ENCODE measurements at regions not wholly inside any gene's neighbourhood (a gene's known extent, or its start where the extent isn't known, plus 50 kb on each side); places are given as distances from the start of the nearest gene placed in this dataset.

DNA sequence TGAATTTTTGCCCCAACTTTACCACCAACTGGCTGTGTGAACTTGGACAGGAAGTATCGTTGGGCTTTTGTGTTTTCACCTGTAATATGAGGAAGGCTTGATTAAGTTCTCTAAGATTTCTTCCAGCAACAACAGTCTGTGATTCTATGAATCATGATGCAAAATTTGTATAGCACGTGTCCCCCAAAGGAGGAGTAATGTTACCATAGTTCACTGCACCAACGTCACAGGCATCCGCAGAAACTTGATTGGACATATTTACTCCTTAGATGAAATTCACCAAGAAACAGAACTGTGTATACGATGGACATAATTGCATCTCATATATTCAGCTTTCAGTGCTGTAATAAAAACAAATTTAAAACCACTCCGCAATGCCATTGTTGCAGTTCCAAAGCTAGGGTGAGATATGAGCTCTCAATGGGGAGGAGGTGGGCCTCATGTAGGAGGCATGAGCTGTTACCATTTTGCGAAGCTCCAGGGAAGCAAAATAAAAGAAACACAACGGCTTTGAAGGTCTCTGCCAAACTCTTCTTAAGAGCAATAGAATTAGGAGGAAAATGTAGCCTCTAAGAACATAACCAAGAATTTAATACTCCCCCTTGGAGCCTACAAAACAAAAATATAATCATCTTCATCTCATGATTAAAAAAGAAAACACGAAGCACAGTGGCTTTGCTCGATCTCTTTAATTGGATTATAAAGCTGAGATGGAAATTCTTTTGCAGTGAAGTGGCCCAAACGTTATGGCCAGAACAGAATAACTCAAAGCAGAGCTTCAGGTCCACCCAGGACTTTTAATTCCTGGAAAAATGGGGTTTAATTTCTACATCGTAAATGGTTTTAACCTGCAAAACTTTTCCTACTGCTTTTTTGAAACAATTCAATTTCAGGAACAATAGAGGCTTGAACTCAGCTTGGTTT, 80.7 kb downstream of the CHST2 start:
- H3K27ac Mint-ChIP-seq, result no peak overlapping the region
- CTCF ChIA-PET, result no interaction called here

DNA sequence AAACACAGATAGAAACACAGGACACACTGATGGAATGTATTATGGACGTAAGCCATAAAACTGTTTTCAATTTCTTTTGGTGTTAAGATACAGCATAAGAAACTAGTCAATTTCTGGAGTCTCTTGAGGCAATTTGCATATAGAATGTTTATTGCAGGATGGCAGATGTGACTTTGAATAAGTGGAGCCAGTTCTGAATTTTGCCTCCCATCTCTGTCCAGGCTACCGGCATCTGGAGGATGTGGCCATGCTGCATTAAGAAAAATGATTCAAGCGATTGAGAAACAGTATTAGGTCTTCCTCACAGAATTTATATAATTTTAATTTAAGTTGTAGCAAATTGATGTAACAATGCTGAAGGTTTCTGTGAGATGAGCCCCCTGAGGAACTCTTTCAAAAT, 81.5 kb downstream of the CHST2 start:
- ChIA-PET CTCF (no interaction called here), POLR2A (no interaction called here)
- DNase-seq (no peak), ATAC-seq (ENCODE audit: low read depth) (no peak)
- no peaks in the 10 kb centered on the region for H3K79me2 ChIP-seq (ENCODE audit: control insufficient read depth, insufficient read depth, low read length)
- no peaks in the 10 kb centered on the region for H3K4me1 Mint-ChIP-seq
- peaks cover 0 to 3% (median 0%) of the 10 kb centered on the region in 3 donors for H3K9me3 ChIP-seq (ENCODE audit: control extremely low read depth in 1 of 3, control insufficient read depth in 2 of 3, insufficient read depth in 1 of 3, low read length in 2 of 3)
- no peak overlapping the region for H3K4me3 ChIP-seq (ENCODE audit: control extremely low read depth in 1 of 5, extremely low read depth in 1 of 5, insufficient read depth in 1 of 5, low read depth in 2 of 5, low read length in 4 of 5)
- H3K27ac Mint-ChIP-seq, result no peak overlapping the region
- no peak for TF ChIP-seq EZH2 (IDR thresholded peaks at IDR 0.05; ENCODE audit: borderline replicate concordance, insufficient read depth, low read depth, low read length, poor library complexity, severe bottlenecking)
- TF ChIP-seq, protein P1, sequence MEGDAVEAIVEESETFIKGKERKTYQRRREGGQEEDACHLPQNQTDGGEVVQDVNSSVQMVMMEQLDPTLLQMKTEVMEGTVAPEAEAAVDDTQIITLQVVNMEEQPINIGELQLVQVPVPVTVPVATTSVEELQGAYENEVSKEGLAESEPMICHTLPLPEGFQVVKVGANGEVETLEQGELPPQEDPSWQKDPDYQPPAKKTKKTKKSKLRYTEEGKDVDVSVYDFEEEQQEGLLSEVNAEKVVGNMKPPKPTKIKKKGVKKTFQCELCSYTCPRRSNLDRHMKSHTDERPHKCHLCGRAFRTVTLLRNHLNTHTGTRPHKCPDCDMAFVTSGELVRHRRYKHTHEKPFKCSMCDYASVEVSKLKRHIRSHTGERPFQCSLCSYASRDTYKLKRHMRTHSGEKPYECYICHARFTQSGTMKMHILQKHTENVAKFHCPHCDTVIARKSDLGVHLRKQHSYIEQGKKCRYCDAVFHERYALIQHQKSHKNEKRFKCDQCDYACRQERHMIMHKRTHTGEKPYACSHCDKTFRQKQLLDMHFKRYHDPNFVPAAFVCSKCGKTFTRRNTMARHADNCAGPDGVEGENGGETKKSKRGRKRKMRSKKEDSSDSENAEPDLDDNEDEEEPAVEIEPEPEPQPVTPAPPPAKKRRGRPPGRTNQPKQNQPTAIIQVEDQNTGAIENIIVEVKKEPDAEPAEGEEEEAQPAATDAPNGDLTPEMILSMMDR (IDR thresholded peaks at IDR 0.05), result no peak
- WGBS (ENCODE audit: insufficient coverage), result no CpG with 5 or more reads among the region's 3 CpGs
- peaks cover 4% of the 10 kb centered on the region for H3K27me3 Mint-ChIP-seq
- H3K36me3 ChIP-seq (replicated peaks in 1 of 2; ENCODE audit: control extremely low read depth in 1 of 2, control insufficient read depth in 1 of 2, extremely low read depth in 1 of 2, insufficient read depth in 2 of 2, low read length in 1 of 2), result no peaks in the 10 kb centered on the region
- peaks cover 4% of the 10 kb centered on the region for H3K9me3 Mint-ChIP-seq (ENCODE audit: insufficient read depth)
- H3K27me3 ChIP-seq (replicated peaks in 1 of 4; ENCODE audit: control extremely low read depth in 1 of 4, control insufficient read depth in 3 of 4, insufficient read depth in 4 of 4, low read length in 3 of 4), result no peaks in the 10 kb centered on the region
- H4K20me1 ChIP-seq (ENCODE audit: control insufficient read depth, insufficient read depth, low read length, poor library complexity, severe bottlenecking), result no peaks in the 10 kb centered on the region
- no peak overlapping the region for H3K9ac ChIP-seq (ENCODE audit: low read length)
- H3K4me2 ChIP-seq (replicated peaks; ENCODE audit: low read depth, low read length, poor library complexity, severe bottlenecking), result no peak overlapping the region
- H2AFZ ChIP-seq (ENCODE audit: insufficient read depth, low read depth, low read length, poor library complexity, severe bottlenecking), result no peak overlapping the region
- no peak overlapping the region for H3K27ac ChIP-seq (ENCODE audit: low read length in 2 of 2)
- H3K4me3 Mint-ChIP-seq, result no peak overlapping the region
- intact Hi-C loops (cut with micrococcal nuclease), result no loop called here
- H3K4me1 ChIP-seq (ENCODE audit: control insufficient read depth in 2 of 2, insufficient read depth in 2 of 2, low read length in 2 of 2), result no peaks in the 10 kb centered on the region

More for the DNA sequence above, 80.7 kb downstream of the CHST2 start:
- Histone ChIP-seq H3K4me3 (ENCODE audit: control extremely low read depth in 1 of 5, extremely low read depth in 1 of 5, insufficient read depth in 1 of 5, low read depth in 2 of 5, low read length in 4 of 5) (no peak overlapping the region), H3K79me2 (ENCODE audit: control insufficient read depth, insufficient read depth, low read length) (no peaks in the 10 kb centered on the region), H3K36me3 (replicated peaks in 1 of 2; ENCODE audit: control extremely low read depth in 1 of 2, control insufficient read depth in 1 of 2, extremely low read depth in 1 of 2, insufficient read depth in 2 of 2, low read length in 1 of 2) (no peaks in the 10 kb centered on the region), H3K4me2 (replicated peaks; ENCODE audit: low read depth, low read length, poor library complexity, severe bottlenecking) (no peak overlapping the region), H3K9me3 (ENCODE audit: control extremely low read depth in 1 of 3, control insufficient read depth in 2 of 3, insufficient read depth in 1 of 3, low read length in 2 of 3) (peaks cover 0 to under 1% (median 0%) of the 10 kb centered on the region in 3 donors), H4K20me1 (ENCODE audit: control insufficient read depth, insufficient read depth, low read length, poor library complexity, severe bottlenecking) (no peaks in the 10 kb centered on the region), H3K27me3 (replicated peaks in 1 of 4; ENCODE audit: control extremely low read depth in 1 of 4, control insufficient read depth in 3 of 4, insufficient read depth in 4 of 4, low read length in 3 of 4) (no peaks in the 10 kb centered on the region), H2AFZ (ENCODE audit: insufficient read depth, low read depth, low read length, poor library complexity, severe bottlenecking) (no peak overlapping the region), H3K9ac (ENCODE audit: low read length) (no peak overlapping the region), H3K4me1 (ENCODE audit: control insufficient read depth in 2 of 2, insufficient read depth in 2 of 2, low read length in 2 of 2) (no peaks in the 10 kb centered on the region), H3K27ac (ENCODE audit: low read length in 2 of 2) (no peak overlapping the region)
- intact Hi-C loops (cut with micrococcal nuclease), result no loop called here
- ATAC-seq (ENCODE audit: low read depth) (no peak), DNase-seq (no peak)
- no peaks in the 10 kb centered on the region for H3K4me1 Mint-ChIP-seq
- 100% methylated on average over 3 of the region's 12 CpGs for WGBS (ENCODE audit: insufficient coverage)
- H3K4me3 Mint-ChIP-seq, result no peak overlapping the region
- H3K9me3 Mint-ChIP-seq (ENCODE audit: insufficient read depth), result no peaks in the 10 kb centered on the region
- POLR2A ChIA-PET, result no interaction called here
- peaks cover 4% of the 10 kb centered on the region for H3K27me3 Mint-ChIP-seq
- no peak for TF ChIP-seq EZH2 (IDR thresholded peaks at IDR 0.05; ENCODE audit: borderline replicate concordance, insufficient read depth, low read depth, low read length, poor library complexity, severe bottlenecking)
- TF ChIP-seq, protein P1 (IDR thresholded peaks at IDR 0.05), result no peak

All from B cell (primary cell).